ENCODE measurements at regions not wholly inside any gene's neighbourhood (a gene's known extent, or its start where the extent isn't known, plus 50 kb on each side); places are given as distances from the start of the nearest gene placed in this dataset.

DNA sequence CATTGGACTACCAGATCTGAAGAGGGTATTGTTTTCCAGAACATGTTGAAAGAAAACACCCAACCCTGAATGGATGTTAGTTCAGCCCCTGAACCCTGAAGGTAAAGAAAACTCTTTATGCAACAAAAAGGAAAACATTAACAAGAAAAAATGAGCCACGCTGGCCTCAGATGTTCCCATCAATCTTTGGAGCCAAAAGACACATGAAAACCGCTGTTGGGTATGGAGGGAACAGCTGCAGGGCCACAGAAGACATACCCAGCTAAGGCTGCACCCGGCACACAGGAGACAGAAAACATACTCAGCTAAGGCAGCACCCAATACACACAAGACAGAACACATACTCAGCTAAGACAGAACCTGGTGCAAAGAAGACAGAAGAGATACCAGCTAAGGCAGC is 51.3 kb upstream of the GALNT9 start:
- Mint-ChIP-seq H3K9me3 (no peaks in the 10 kb centered on the region), H3K27me3 (peaks cover 21% of the 10 kb centered on the region), H3K27ac (no peak overlapping the region), H3K36me3 (ENCODE audit: low read depth) (no peaks in the 10 kb centered on the region), H3K4me1 (ENCODE audit: low read depth) (no peaks in the 10 kb centered on the region), H3K4me3 (no peak overlapping the region)

DNA sequence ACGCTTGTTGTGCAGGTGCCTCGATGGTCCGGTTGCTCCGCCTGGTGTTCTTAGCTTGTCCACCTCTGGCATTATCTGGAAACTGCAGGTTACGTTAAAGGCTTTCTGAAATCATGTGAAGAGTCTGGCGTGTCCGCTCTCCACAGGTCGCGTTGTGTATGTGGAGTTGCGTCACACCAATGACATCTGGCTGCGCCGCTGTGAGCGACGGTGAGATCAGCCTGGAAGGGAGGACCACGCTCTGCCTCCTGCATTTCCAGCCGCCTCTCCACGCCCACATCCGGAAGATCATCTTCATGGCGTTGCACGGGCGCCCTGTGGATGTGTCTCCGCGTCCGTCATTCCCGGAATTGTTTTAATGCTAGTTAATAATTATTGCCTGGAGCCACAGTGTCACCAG is 50.6 kb upstream of the GALNT9 start:
- Mint-ChIP-seq H3K27me3 (peaks cover 22% of the 10 kb centered on the region), H3K4me1 (ENCODE audit: low read depth) (no peaks in the 10 kb centered on the region), H3K36me3 (ENCODE audit: low read depth) (no peaks in the 10 kb centered on the region), H3K27ac (no peak overlapping the region), H3K4me3 (no peak overlapping the region), H3K9me3 (no peaks in the 10 kb centered on the region)

DNA sequence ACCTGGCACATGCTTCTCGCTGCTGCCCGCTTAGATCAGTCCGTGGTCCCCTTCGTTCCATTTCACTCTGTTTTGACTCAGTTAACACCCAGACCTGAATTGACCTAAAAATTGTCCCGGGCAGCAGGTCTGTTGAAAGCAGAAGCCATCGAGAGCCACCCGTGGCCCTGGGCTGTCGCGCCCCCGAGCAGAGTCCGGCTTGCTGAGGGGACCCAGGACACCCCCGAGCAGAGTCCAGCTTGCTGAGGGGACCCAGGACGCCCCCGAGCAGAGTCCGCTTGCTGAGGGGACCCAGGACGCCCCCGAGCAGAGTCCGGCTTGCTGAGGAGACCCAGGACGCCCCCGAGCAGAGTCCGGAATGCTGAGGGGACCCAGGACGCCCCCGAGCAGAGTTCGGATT is 50.2 kb upstream of the GALNT9 start:
- Mint-ChIP-seq H3K4me1 (ENCODE audit: low read depth) (no peaks in the 10 kb centered on the region), H3K27me3 (peaks cover 26% of the 10 kb centered on the region), H3K4me3 (no peak overlapping the region), H3K9me3 (no peaks in the 10 kb centered on the region), H3K36me3 (ENCODE audit: low read depth) (no peaks in the 10 kb centered on the region), H3K27ac (no peak overlapping the region)

Data from stimulated activated naive CD8-positive, alpha-beta T cell treated with anti-CD3 and anti-CD28 coated beads, Interleukin-15, Interleukin-2, amounts not matched to agents 100 ng/mL and 50 ng/mL, for 24 hours (primary cell).